ENCODE measurements at regions not wholly inside any gene's neighbourhood (a gene's known extent, or its start where the extent isn't known, plus 50 kb on each side); places are given as distances from the start of the nearest gene placed in this dataset.

- no peak for TF ChIP-seq CTCF (IDR thresholded peaks at IDR 0.05; ENCODE audit: borderline replicate concordance, extremely low read depth, insufficient read depth)
- Histone ChIP-seq H3K27ac (ENCODE audit: low read depth in 2 of 2, low read length in 2 of 2) (no peak overlapping the region), H3K36me3 (ENCODE audit: control insufficient read depth in 2 of 3, insufficient read depth in 3 of 3, low read length in 3 of 3) (no peaks in the 10 kb centered on the region), H3K27me3 (ENCODE audit: control insufficient read depth, insufficient read depth, low read length) (no peaks in the 10 kb centered on the region), H3K9ac (ENCODE audit: low read length in 3 of 3) (no peak overlapping the region), H3K4me1 (ENCODE audit: control insufficient read depth in 2 of 3, insufficient read depth in 2 of 3, low read depth in 1 of 3, low read length in 3 of 3) (no peaks in the 10 kb centered on the region), H3K9me3 (ENCODE audit: control insufficient read depth in 2 of 3, insufficient read depth in 1 of 3, low read length in 3 of 3) (no peaks in the 10 kb centered on the region), H3K4me3 (ENCODE audit: low read length in 3 of 3) (no peak overlapping the region)
- intact Hi-C loops (cut with DNase I): no loop called here
- DNase-seq (no peak), FAIRE-seq (no peak)
Observed at GRCh38 chr1:98387701-98388100, 273.8 kb upstream of the SNX7 start.

GRCh38 chr1:98386675-98387440, 274.7 kb upstream of the SNX7 start:
- TF ChIP-seq CTCF (IDR thresholded peaks at IDR 0.05; ENCODE audit: borderline replicate concordance, extremely low read depth, insufficient read depth): no peak
- Histone ChIP-seq H3K27me3 (ENCODE audit: control insufficient read depth, insufficient read depth, low read length) (no peaks in the 10 kb centered on the region), H3K27ac (ENCODE audit: low read depth in 2 of 2, low read length in 2 of 2) (no peak overlapping the region), H3K9ac (ENCODE audit: low read length in 3 of 3) (no peak overlapping the region), H3K9me3 (ENCODE audit: control insufficient read depth in 2 of 3, insufficient read depth in 1 of 3, low read length in 3 of 3) (no peaks in the 10 kb centered on the region), H3K36me3 (ENCODE audit: control insufficient read depth in 2 of 3, insufficient read depth in 3 of 3, low read length in 3 of 3) (no peaks in the 10 kb centered on the region), H3K4me1 (ENCODE audit: control insufficient read depth in 2 of 3, insufficient read depth in 2 of 3, low read depth in 1 of 3, low read length in 3 of 3) (no peaks in the 10 kb centered on the region), H3K4me3 (ENCODE audit: low read length in 3 of 3) (no peak overlapping the region)
- FAIRE-seq (no peak), DNase-seq (no peak)
- intact Hi-C loops (cut with DNase I): no loop called here

GRCh38 chr1:98385652-98386051, 275.9 kb upstream of the SNX7 start:
- Histone ChIP-seq H3K4me1 (ENCODE audit: control insufficient read depth in 2 of 3, insufficient read depth in 2 of 3, low read depth in 1 of 3, low read length in 3 of 3) (no peaks in the 10 kb centered on the region), H3K9me3 (ENCODE audit: control insufficient read depth in 2 of 3, insufficient read depth in 1 of 3, low read length in 3 of 3) (no peaks in the 10 kb centered on the region), H3K27me3 (ENCODE audit: control insufficient read depth, insufficient read depth, low read length) (no peaks in the 10 kb centered on the region), H3K4me3 (ENCODE audit: low read length in 3 of 3) (no peak overlapping the region), H3K27ac (ENCODE audit: low read depth in 2 of 2, low read length in 2 of 2) (no peak overlapping the region), H3K36me3 (ENCODE audit: control insufficient read depth in 2 of 3, insufficient read depth in 3 of 3, low read length in 3 of 3) (no peaks in the 10 kb centered on the region), H3K9ac (ENCODE audit: low read length in 3 of 3) (no peak overlapping the region)
- DNase-seq (no peak), FAIRE-seq (no peak)
- intact Hi-C loops (cut with DNase I): no loop called here
- TF ChIP-seq CTCF (IDR thresholded peaks at IDR 0.05; ENCODE audit: borderline replicate concordance, extremely low read depth, insufficient read depth): no peak

All from kidney (tissue), 13 donors.